HG03095 (cell line): ENCODE measurements at regions not wholly inside any gene's neighbourhood (a gene's known extent, or its start where the extent isn't known, plus 50 kb on each side); places are given as distances from the start of the nearest gene placed in this dataset.
"Not testable (repeated sequence)": the region's sequence is repeated elsewhere in the genome, so short reads cannot be mapped to it uniquely, and the experiment has no call there.

Experiments
- ATAC-seq: cut with Tn5 transposase; IDR thresholded peaks from one replicate; pipeline ENCODE4 v1.9.1; 2021; ENCODE audit warnings: moderate library complexity; ENCODE audit not compliant: unreplicated experiment

- not testable (repeated sequence) for ATAC-seq
Observed at GRCh38 chr1:96469726-96470125, 251.9 kb upstream of the PTBP2 start.

DNA sequence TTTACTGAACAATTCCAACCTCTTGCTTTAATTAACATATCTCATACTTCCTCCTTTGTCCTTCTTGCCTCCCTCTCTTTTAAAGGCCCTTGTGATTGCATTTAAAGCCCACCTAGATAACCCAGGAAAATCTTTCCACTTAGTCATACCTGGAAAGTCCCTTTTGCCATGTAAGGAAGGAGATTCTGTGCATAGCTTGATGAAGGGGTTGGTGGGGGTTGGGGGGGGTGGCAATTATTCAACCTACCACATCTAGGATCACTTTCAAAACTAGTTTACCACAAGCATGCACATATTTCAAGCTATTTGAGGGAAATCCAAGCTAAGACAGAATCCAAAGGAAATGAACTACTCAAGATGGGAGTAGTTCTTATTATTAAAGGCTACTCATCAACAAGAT lies 249.1 kb upstream of the PTBP2 start:
- no peak for ATAC-seq

- ATAC-seq = no peak
Observed at GRCh38 chr1:96473791-96474434, 247.7 kb upstream of the PTBP2 start.

DNA sequence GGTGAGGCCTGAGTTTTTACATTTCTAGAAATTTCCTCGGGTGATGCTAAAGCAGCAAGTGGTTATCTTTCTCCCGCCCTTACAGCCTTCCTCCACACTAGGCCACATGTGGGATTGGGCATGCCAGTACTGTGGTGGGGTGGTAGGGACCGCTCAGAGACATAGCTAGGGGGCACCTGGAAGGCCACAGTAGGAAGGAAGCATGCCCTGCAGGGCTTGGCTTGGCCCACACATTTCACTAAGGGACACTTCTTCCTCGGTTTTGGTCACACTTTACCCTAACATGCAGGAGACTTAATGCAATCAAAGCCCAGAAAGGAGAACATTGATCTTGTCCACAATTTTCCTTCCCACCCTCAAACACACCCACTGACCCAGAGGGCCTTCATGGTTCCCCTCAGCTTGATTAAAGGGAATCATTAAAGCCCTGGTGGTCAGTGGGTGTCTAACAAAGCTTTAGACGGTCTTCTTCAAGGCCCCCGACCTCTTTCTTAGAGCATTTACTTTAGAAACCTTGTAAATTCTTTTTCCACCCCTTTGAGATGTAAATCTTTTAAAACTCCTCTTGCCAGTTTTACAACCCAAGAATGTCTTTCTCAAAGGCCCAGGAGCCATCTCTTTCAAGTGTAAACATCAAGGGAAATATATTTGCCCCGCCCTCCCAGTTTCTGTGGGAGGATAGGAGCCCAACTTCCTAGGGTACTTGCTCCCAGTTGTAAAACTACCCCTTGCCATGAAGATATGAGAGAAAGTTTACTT lies 246.4 kb upstream of the PTBP2 start:
- ATAC-seq = no peak

DNA sequence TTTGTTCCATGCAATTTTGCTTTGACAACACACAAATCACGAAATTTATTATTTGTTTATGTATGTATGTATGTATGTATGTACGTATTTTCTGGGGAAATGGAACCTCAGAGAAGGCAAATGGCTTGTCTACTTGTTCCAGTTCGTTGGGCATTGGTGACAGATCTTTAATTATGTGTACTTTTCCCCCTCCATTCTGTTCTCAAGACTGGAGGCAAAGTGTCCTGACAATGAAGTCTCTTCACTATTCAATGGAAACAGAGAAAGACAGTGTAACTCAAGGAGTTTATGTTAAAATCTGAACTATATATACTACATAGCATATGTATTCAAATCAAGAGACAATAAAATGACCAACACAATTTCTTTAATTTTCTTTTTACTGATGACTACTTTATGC lies 245.7 kb upstream of the PTBP2 start:
- ATAC-seq = no peak

DNA sequence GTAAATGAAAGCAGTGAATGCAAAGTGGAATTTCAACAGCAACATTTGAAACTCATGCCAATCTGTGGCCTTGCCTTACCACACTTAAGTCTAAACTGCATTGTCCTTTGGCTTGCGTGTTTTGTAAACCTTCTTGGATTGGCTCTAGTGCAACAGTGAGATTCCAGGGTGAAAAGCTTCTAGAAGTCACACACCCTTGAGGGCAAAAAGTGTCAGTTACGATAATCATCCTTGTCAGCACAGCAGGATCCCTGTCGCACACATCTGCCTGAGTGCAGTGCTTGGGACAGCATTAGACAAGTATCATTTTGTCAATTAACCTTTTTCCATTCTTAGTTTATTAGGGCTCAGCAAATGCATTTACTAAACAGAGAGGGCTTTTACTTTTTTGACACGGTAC lies 243.4 kb upstream of the PTBP2 start:
- no peak for ATAC-seq

DNA sequence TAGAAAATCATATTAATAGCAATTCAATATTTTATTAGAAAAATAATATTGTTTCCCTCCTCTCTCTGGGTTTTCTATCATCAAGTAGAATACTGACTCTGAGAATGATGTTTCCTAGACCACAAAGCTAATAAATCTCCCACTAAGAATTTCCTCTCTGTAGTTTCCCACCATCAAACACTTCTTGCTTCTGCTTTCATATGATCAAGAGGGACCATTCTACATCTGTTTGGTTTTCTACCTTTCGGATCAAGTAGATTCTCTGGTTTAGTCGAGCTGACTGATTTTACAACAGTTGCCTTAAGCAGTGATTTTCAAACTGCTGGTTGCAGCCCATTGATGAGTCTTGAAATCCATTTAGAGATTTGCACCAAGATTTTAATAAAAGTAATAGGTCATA lies 240.2 kb upstream of the PTBP2 start:
- ATAC-seq = no peak

DNA sequence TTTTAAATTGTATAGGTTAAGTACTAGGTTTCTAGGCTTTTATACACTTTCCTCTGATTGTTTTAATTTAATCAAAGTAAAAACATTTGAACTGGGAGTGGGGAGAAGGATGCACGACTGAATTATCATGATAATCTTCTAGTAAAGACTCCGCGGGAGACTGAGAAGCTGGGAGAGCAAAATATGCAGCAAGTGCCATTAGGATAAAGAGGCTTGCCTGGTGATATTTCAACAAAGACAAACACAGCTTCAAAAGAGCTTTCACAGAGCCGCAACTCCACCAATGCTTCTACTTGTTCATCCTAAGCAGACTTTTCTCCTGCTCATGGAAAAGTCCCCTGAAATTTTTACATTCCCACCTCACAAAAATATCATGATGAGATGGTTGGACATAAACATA lies 239.0 kb upstream of the PTBP2 start:
- ATAC-seq = no peak

- no peak for ATAC-seq
Observed at GRCh38 chr1:96487394-96487793, 234.2 kb upstream of the PTBP2 start.

GRCh38 chr1:96487971-96488370 lies 233.6 kb upstream of the PTBP2 start:
- no peak for ATAC-seq

DNA sequence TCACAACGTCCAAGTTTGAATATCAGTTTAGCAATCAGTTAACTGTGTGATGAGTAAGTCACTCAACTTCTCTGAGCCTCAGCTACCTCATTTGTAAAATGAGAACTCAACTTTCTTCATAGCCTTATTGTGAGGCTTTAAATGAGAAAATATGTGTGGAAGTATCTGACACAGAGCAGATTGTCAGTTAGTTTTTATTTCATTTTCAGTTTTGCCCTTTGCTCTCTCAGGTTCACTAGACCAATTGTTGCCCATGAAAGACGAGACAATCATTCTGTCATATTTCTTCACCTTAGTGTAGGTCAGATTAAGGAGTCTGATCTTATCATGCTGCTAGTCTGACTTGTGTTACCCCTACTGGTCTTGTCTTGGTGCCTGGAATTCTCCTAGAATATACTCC lies 232.8 kb upstream of the PTBP2 start:
- no peak for ATAC-seq

DNA sequence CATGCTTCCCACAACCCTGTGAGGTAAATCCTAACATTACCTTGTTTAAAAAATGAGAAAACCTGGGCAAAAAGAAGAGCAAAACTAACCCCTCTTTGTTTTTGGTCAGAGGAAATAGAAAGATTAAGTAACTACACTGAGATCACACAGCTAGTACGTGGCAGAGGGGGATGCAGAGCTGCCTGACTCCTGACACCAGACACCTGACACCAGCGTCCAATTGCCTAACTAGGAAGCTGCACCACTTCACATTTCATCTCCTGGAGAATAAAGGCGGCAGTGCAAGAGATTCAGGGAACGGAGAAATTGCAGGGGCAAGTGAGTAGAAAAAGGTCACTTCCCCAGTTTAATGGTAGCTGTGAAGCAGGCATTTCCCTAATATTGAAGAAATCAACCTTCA lies 229.3 kb upstream of the PTBP2 start:
- ATAC-seq = no peak

GRCh38 chr1:96498744-96499340 lies 222.7 kb upstream of the PTBP2 start:
- no peak for ATAC-seq

DNA sequence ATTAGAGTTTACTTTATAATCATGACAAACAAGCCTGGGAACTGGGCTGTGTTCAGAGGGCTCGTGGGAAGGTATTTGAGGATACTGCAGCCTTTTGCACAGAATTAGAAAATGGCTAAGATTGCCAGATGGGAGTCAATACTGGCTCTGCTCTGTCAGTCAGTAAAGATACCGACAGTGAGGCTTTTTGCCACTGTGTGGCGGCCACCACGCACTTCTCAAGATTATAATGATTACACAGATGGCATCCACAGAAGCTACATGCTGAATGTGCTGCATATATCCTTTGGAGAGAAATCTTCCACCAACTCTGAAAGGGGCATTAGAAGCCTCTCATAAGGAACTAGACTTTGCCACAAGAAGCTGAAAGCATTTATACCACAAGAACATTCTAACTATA lies 213.4 kb upstream of the PTBP2 start:
- ATAC-seq = no peak

DNA sequence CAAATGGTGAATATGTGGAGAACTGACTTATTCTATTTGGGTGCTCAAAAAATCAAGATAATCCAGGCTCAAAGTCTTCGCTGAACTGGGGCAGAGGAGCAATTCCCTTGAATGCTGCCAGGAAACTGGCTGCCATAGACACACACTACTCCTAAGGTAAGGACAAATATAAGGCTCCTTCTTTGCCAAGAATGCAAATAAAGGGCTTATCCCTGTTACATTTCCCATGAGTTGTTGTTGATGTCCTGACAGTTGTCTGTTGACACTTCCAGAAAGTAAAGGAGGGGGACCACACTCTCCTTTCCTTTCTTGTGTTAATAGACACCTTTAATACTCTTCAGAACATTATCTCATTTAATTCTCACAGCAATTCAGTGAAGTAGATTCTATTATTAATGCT lies 212.2 kb upstream of the PTBP2 start:
- no peak for ATAC-seq

- ATAC-seq = no peak
Observed at GRCh38 chr1:96509951-96510350, 211.6 kb upstream of the PTBP2 start.

- no peak for ATAC-seq
Observed at GRCh38 chr1:96510391-96510790, 211.2 kb upstream of the PTBP2 start.

DNA sequence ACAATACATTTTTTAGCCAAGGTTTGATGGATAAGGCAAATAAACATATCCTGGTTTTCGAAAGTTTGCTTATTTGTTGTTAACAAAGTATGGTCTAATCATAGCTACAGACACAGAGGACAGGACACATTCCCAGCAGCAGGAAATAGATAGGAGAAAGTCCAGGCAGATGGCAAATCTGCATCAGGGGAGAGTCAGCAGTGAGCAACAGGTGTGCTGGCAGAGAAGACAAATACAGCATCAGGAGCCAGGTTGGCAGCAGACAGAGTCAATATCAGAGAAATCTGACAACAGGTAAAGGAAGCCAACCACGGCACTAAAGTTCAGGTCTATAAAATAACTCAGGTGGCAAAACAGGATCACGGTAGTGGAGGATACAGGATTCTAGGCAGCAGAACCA lies 210.7 kb upstream of the PTBP2 start:
- ATAC-seq = no peak

- ATAC-seq = no peak
Observed at GRCh38 chr1:96513136-96513535, 208.4 kb upstream of the PTBP2 start.

DNA sequence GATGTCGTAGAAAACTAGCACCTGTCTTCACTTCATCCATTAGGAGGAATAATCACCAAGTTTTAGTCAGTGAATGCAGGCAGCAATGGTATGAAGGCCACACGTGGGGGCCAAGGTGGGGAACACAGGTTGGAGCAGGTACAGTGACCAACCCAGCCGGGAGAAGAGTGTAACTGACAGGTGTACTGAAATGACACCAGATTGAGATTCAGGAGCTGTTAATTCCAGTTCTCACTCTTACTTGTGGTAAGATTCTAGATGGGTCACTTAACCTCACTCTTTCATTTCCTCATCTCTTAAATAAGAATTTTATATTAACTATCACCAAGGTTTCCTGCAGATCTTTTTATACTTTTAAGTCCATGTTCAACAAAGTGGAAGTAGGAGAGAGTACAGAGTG lies 206.2 kb upstream of the PTBP2 start:
- ATAC-seq = peak; percentile 93

GRCh38 chr1:96515925-96516324 lies 205.7 kb upstream of the PTBP2 start:
- peak; percentile 63 for ATAC-seq

DNA sequence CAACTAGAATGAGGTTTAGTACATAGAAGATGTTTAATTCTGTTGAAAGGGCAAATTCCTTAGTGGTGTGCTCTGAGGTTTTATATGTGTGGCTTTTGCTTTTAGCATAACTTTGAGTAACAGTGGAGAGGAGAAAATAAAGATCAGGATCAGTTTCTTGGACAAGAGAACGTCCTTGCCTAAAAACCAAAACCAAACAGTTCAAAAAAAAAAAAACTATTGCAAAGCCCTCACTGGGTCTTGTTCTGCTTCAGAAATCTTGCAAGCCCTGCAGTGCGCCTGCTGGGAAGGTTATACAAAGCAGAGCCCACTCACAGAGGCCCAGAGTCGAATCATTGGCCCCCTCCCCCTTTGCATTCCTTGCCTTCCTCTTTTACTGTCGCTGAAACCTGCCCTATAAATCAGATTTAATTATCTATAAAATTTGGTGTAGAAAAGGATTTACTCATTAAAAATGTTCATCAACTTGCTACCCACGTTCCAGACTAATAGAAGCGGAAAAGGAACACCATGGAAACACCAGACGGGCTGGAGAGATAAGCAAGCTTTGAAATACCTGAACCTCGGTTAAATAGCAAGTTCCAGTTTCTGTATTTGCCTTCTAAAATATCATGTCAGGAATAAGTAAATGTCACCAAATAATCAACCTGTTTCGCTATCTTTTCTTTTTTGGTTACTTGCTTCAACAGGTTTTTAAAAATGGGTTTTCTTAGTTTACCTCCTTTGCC lies 201.6 kb upstream of the PTBP2 start:
- ATAC-seq = no peak
